ENCODE measurements at regions not wholly inside any gene's neighbourhood (a gene's known extent, or its start where the extent isn't known, plus 50 kb on each side); places are given as distances from the start of the nearest gene placed in this dataset.

GRCh38 chr18:78255013-78255412 lies 724.6 kb upstream of the SALL3 start:
- TF ChIP-seq ZC3H10 (CRISPR knock-in tag; IDR thresholded peaks at IDR 0.05) (no peak), SNAI2 (CRISPR knock-in tag; IDR thresholded peaks at IDR 0.05) (no peak), TSHZ2 (CRISPR knock-in tag; IDR thresholded peaks at IDR 0.05) (no peak), TCF4 (CRISPR knock-in tag; IDR thresholded peaks at IDR 0.05; ENCODE audit: borderline replicate concordance) (no peak), GLIS3 (CRISPR knock-in tag; IDR thresholded peaks at IDR 0.05) (no peak)
